ENCODE measurements at regions not wholly inside any gene's neighbourhood (a gene's known extent, or its start where the extent isn't known, plus 50 kb on each side); places are given as distances from the start of the nearest gene placed in this dataset.
"Not testable (repeated sequence)": the region's sequence is repeated elsewhere in the genome, so short reads cannot be mapped to it uniquely, and the experiment has no call there.

DNA sequence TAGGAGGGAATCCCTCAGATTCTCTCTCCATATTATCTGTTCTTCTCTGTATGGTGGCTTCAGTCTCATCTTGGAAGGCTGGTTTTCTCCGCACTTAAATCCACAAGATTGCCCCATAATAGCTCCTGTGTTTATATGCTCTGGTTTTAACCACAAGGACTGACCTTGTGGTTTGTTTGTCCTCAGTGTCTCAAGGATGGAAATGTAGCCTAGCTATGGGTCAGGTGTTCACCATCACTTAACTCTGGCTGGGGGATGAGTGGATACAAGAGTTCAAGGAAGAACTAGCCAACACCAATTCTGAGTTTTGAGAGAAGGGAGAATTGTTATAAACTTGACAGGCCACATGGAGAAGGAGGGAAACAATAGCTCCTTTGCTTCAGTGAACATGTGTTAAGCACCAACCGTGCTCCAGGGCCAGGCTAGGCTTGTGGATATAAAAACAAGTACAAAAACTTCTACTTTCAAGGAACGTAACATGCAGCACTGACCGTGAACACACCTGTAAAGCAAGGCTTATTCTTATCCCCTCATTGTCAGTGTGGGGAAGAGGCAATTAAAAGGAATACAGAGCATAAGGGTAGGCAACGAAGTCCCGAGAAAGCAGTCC, 75.6 kb upstream of the VLDLR start:
- peaks cover 0 to 21% of the 10 kb centered on the region in 2 donors for H3K27me3 Mint-ChIP-seq
- H3K4me1 Mint-ChIP-seq = no peaks in the 10 kb centered on the region
- no peak overlapping the region for H3K27ac Mint-ChIP-seq
- no peak for ATAC-seq (replicated peaks)
- no peak for DNase-seq
- no peaks in the 10 kb centered on the region for H3K36me3 Mint-ChIP-seq
- no peak overlapping the region for H3K4me3 Mint-ChIP-seq
- peaks cover 7 to 10% of the 10 kb centered on the region in 2 donors for H3K9me3 Mint-ChIP-seq

DNA sequence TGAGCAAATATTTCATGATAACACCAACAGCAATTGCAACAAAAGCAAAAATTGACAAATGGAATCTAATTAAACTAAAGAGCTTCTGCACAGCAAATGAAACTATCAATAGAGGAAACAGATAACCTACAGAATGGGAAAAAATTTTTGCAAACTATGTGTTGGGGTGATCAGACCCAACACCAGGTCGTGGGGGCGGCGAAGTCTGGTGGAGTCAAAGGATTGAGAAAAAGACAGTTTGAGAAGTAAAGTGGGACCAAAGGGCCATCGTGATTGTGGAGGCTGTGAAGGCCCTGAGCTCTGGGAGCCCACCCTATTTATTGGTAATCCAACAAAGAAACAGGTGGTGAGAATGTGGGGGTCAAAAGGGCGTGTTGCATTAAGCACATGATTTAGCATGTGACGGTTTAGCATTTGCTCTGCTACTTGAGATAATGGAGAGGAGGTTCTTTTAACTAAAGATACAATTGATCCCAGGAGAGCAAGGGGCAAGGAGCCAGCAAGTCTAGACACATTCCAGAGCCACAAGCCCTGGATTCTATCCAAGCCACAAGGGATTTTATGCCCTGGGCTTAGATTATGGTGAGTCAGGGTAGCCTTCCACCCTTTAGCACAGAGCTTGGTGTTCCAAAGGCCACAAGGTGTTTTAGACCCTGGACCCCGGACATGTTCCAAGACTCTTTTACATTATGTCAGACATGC, 65.5 kb upstream of the VLDLR start:
- H3K4me3 Mint-ChIP-seq; H3K4me1 Mint-ChIP-seq; H3K27ac Mint-ChIP-seq; ATAC-seq (replicated peaks); H3K36me3 Mint-ChIP-seq; DNase-seq; H3K27me3 Mint-ChIP-seq: not testable (repeated sequence)
- H3K9me3 Mint-ChIP-seq = peaks cover 4 to 12% of the 10 kb centered on the region in 2 donors

DNA sequence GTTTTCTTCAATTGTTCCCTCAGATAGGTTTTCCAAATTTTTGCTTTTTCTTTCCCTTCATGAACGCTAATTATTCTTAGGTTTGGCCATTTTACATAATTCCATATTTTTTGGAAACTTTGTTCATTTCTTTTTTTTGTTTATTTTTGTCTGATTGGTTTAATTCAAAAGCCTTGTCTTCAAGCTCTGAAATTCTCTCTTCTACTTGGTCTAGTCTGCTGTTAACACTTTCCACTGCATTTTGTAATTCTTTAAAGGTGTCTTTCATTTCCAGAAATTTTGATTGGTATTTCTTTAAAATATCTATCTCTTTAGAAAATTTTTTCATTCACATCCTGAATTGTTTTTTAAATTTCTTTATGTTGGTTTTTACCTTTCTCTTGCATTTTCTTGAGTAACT, 63.9 kb upstream of the VLDLR start:
- H3K36me3 Mint-ChIP-seq = no peaks in the 10 kb centered on the region
- H3K4me1 Mint-ChIP-seq = no peaks in the 10 kb centered on the region
- ATAC-seq (replicated peaks) (no peak), DNase-seq (no peak)
- H3K4me3 Mint-ChIP-seq = no peak overlapping the region
- no peaks in the 10 kb centered on the region for H3K27me3 Mint-ChIP-seq
- peaks cover 11 to 14% of the 10 kb centered on the region in 2 donors for H3K9me3 Mint-ChIP-seq
- no peak overlapping the region for H3K27ac Mint-ChIP-seq

DNA sequence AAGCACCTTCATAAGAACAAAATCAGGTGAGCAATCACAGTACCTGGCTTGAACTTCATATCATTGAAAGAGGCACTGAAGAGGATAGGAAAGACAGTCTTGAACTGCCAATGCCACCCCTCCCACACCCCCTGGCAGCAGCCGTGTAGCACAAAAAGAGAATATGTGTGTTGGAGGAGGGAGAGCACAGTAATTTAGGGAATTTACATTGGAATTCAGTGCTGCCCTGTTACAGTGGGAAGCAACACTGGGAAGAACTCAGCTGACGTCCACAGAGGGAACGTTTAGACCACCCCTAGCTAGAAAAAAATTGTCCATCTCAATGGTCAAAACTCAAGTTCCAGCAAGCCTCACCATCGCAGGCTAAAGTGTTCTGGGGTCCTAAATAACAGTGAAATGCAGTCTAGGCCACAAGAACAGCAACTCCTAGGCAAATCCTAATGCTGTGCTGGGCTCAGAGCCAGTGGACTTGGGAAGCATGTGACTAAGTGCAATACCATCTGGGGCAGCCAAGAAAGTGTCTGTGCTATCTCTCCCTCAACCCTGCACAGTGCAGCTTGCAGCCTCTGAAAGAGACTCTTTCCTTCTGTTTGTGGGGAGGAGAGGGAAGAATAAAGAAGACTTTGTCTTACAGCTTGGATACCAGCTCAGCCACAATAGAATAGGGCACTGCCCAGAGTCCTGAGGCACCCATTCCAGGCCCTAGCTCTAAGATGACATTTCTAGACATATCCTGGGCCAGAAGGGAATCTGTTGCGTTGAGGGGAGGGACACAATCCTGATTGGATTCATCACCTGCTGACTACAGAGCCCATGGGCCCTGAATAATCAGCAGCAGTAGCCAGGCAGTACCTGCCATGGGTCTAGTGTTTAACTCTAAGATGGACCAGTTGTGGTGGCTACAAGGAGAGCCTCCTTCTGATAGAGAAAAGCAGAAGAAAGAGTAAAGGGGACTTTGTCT, 62.1 kb upstream of the VLDLR start:
- ATAC-seq (replicated peaks) = no peak
- Mint-ChIP-seq H3K36me3 (no peaks in the 10 kb centered on the region), H3K4me3 (no peak overlapping the region), H3K4me1 (no peaks in the 10 kb centered on the region), H3K9me3 (peaks cover 11 to 14% of the 10 kb centered on the region in 2 donors), H3K27ac (no peak overlapping the region), H3K27me3 (no peaks in the 10 kb centered on the region)
- DNase-seq = no peak

DNA sequence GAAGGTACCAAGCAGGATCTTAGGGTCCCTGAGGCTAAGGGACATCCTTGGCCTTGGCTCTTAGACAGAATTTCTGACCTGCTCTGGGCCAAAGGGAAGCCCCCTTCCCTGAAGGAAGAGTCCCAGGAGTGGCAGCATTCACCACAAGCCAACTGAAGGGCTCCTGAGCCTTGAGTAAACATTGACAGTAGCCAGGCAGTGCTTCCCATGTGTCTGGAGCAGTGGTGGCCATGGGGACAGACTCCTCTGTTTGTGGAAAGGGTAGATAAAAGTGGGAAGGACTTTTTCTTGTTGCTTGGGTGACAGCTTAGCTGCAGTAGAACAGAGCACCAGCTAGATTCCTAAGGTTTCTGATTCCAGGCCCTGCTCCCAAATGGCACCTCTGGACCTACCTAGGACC, 61.4 kb upstream of the VLDLR start:
- H3K27me3 Mint-ChIP-seq = no peaks in the 10 kb centered on the region
- DNase-seq = no peak
- peaks cover 11 to 12% of the 10 kb centered on the region in 2 donors for H3K9me3 Mint-ChIP-seq
- no peak overlapping the region for H3K27ac Mint-ChIP-seq
- no peaks in the 10 kb centered on the region for H3K36me3 Mint-ChIP-seq
- no peaks in the 10 kb centered on the region for H3K4me1 Mint-ChIP-seq
- no peak for ATAC-seq (replicated peaks)
- H3K4me3 Mint-ChIP-seq = no peak overlapping the region

DNA sequence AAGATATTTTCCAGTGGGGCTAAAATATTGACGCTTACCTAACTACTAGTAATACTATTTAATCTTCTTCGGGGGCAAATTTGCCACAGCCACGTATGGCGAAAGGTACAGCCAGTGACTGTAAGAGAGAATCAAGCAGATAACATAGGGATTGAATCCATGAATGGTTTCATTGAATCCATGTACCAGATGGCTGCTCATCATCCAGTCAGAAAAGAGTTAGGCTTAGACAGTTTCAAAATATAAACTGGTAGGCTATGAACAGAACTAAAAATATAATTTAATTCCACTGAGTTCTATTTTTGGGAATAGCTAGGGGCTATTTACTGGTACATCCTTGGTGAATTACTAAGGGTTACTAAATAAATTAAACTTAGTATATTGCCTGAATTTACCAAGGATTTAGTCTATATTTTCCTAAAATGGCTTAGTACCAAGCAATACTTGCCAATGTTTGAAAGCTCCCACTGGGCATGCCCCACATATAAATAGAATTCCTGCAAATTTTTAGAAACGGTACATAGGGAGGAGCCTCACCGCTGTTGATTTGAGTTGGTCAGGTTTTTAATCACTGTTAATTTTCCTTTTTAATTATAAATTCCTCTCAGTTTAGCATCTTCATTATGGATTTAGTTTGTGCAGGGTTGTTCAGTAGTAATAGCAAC, 55.8 kb upstream of the VLDLR start:
- H3K36me3 Mint-ChIP-seq = no peaks in the 10 kb centered on the region
- H3K27me3 Mint-ChIP-seq = no peaks in the 10 kb centered on the region
- peaks cover 2 to 7% of the 10 kb centered on the region in 2 donors for H3K9me3 Mint-ChIP-seq
- ATAC-seq (replicated peaks) = no peak
- H3K4me3 Mint-ChIP-seq = no peak overlapping the region
- no peak overlapping the region for H3K27ac Mint-ChIP-seq
- no peaks in the 10 kb centered on the region for H3K4me1 Mint-ChIP-seq
- DNase-seq = no peak

DNA sequence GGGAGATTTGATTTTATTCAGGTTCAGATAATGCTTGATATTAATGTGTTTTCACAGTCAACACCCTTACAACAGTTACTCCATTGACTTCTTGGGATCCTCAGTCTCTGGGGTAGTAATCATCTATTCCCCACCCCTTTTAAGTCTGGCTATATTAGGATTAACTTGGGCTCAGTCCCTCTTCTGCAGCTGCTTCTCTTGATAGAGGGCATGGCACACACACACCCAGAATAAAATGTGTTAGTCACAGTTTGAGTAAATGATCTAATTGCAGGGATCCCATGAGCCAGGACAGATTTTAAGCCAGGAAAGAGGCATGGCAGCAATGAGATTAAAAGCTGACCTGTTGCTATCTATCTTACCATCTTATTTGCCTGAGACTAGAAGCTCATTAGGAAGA, 53.7 kb upstream of the VLDLR start:
- Mint-ChIP-seq H3K36me3 (no peaks in the 10 kb centered on the region), H3K27me3 (peaks cover 0 to 11% of the 10 kb centered on the region in 2 donors), H3K27ac (no peak overlapping the region), H3K4me3 (no peak overlapping the region), H3K4me1 (no peaks in the 10 kb centered on the region), H3K9me3 (no peaks in the 10 kb centered on the region)
- no peak for ATAC-seq (replicated peaks)
- no peak for DNase-seq

DNA sequence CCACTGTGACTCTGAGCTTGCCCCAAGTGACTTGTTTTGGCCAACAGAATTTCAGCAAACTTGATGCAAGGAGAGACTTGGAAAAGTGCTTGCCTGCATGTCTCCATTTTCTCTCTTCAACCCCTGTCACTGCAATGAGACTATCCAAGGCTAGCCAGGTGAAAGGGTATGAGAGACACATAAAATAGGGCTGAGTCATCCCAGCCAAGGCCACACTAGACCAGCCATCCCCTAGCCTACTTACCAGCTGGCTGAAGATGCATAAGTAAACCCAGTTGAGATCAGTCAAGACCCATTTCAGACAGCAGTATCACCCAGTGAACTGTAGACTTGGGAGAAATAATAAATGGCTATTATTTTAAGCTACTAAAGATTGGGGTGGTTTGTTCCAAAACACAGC, 52.9 kb upstream of the VLDLR start:
- no peaks in the 10 kb centered on the region for H3K36me3 Mint-ChIP-seq
- DNase-seq (no peak), ATAC-seq (replicated peaks) (no peak)
- H3K27me3 Mint-ChIP-seq = peaks cover 3 to 11% of the 10 kb centered on the region in 2 donors
- H3K27ac Mint-ChIP-seq = no peak overlapping the region
- H3K4me3 Mint-ChIP-seq = no peak overlapping the region
- no peaks in the 10 kb centered on the region for H3K4me1 Mint-ChIP-seq
- no peaks in the 10 kb centered on the region for H3K9me3 Mint-ChIP-seq

DNA sequence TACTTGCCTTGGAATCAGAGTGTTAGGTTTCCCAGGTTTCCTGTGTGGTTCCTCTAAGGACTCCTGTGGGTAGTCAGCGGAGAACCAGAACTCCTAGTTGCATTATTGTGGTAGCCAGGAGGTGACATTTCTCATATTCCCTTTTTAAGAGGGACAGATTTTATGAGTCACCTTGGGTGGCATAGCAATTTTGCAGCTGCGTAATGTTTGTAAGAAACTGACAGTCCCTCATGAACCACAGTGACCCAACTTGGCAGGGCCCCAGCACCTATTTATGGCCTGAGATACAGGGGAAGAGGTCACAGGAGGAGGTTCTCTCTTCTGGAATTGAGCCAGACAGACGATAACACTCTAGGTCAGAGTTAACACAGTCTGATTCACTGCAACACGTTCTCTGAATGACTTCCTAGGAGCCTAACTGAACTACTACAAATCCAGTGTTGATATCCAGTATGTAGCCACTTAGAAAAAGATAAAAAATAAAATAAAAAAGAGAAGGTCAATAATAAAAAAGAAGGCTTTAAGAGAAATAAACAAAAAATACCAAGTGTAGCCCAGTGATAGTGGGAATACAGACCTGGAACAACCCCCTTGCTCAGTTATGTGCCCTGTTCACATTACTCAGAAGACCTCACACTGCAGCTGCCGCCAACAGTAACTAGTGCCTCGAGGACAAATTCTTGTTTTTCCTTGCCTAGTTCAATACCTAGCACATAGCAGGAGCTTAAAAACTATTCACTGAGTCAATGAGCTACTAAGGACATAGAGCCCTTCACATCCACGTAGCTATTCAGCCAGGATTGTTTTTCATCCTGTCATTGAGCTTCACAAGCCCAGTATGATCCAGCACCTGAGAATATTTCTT, 50.7 kb upstream of the VLDLR start:
- no peaks in the 10 kb centered on the region for H3K9me3 Mint-ChIP-seq
- no peaks in the 10 kb centered on the region for H3K36me3 Mint-ChIP-seq
- no peak overlapping the region for H3K27ac Mint-ChIP-seq
- no peaks in the 10 kb centered on the region for H3K4me1 Mint-ChIP-seq
- no peak overlapping the region for H3K4me3 Mint-ChIP-seq
- DNase-seq (peak; percentile 51), ATAC-seq (replicated peaks) (peak; percentile 82 to 93)
- peaks cover 3 to 19% of the 10 kb centered on the region in 2 donors for H3K27me3 Mint-ChIP-seq
